Naive thymus-derived CD8-positive, alpha-beta T cell (primary cell): ENCODE measurements at regions not wholly inside any gene's neighbourhood (a gene's known extent, or its start where the extent isn't known, plus 50 kb on each side); places are given as distances from the start of the nearest gene placed in this dataset.

ENCODE experiments used
- ATAC-seq, 2 donors: fragments of 150-1000 bp; cut with Tn5 transposase in 1 of 2; sonication (Bioruptor Pico), chemical (Tn5 transposase) in 1 of 2; 1 replicate in 1 of 2; 2 replicates in 1 of 2; pipeline ENCODE4 v1.10.0; 2021; ENCODE audit warnings: mild to moderate bottlenecking in 2 of 2, moderate library complexity in 2 of 2
- POLR2A ChIA-PET: fragments of 350-600 bp; sonication (Branson Sonifier 250); formaldehyde crosslinking; loops from one replicate; lab custom pipeline; 2021; ENCODE audit warnings: antibody characterized with exemption; lab: Charles Lee
- DNase-seq, 10 donors: peaks; one replicate each; pipeline versions ENCODE4 v3.0.0 to v3.0.0-alpha.2; 2020 to 2022
- H3K27ac Mint-ChIP-seq, 10 donors: one replicate each; pipeline ENCODE4 v1.8.0; 2020 to 2022; ENCODE audit warnings: mild to moderate bottlenecking in 10 of 10, mixed read lengths in 10 of 10, moderate library complexity in 4 of 10, inconsistent platforms in 1 of 10
- H3K27me3 Mint-ChIP-seq, 5 donors: one replicate each; pipeline ENCODE4 v1.8.0; 2021 to 2022; ENCODE audit warnings: mixed read lengths in 5 of 5
- H3K36me3 Mint-ChIP-seq, 3 donors: one replicate each; pipeline ENCODE4 v1.8.0; 2020 to 2022; ENCODE audit warnings: mixed read lengths in 3 of 3, mild to moderate bottlenecking in 2 of 3, inconsistent platforms in 1 of 3
- H3K4me1 Mint-ChIP-seq, 4 donors: one replicate each; pipeline ENCODE4 v1.8.0; 2021 to 2022; ENCODE audit warnings: mixed read lengths in 4 of 4
- H3K4me3 Mint-ChIP-seq, 10 donors: one replicate each; pipeline ENCODE4 v1.8.0; 2020 to 2022; ENCODE audit warnings: mild to moderate bottlenecking in 10 of 10, mixed read lengths in 10 of 10, moderate library complexity in 6 of 10, inconsistent platforms in 1 of 10
- H3K9me3 Mint-ChIP-seq, 9 donors: one replicate each; pipeline ENCODE4 v1.8.0; 2020 to 2022; ENCODE audit warnings: mixed read lengths in 9 of 9, mild to moderate bottlenecking in 3 of 9, inconsistent platforms in 1 of 9, moderate library complexity in 1 of 9

- POLR2A ChIA-PET, result interaction anchor here (0.7 to 2.1 kb wide), 4 partner anchors 9 to 168 kb away, joined by 3 to 8 read pairs (median 6); no protein-coding TSS in a partner anchor
- DNase-seq, result no peak
- Mint-ChIP-seq H3K4me3 (no peak overlapping the region), H3K27ac (peak overlapping the region in 8 of 10 donors; percentile 7 to 94 (median 61)), H3K9me3 (no peaks in the 10 kb centered on the region), H3K27me3 (no peaks in the 10 kb centered on the region), H3K36me3 (no peaks in the 10 kb centered on the region), H3K4me1 (peaks cover 37 to 82% (median 64%) of the 10 kb centered on the region in 4 donors)
- ATAC-seq, result no peak
These were observed 77.5 kb upstream of the RIPOR2 start for GRCh38 chr6:25013246-25013645.

- no peaks in the 10 kb centered on the region for H3K9me3 Mint-ChIP-seq
- H3K27me3 Mint-ChIP-seq, result no peaks in the 10 kb centered on the region
- H3K36me3 Mint-ChIP-seq, result no peaks in the 10 kb centered on the region
- peak overlapping the region in 2 of 10 donors; percentile 4 to 70 for H3K4me3 Mint-ChIP-seq
- ATAC-seq (no peak), DNase-seq (no peak)
- POLR2A ChIA-PET, result interaction anchor here (0.6 to 2.1 kb wide), 7 partner anchors 13 to 171 kb away, joined by 3 to 14 read pairs (median 4); no protein-coding TSS in a partner anchor
- H3K27ac Mint-ChIP-seq, result peak overlapping the region; percentile 72 to 97 (median 92)
- H3K4me1 Mint-ChIP-seq, result peaks cover 28 to 71% (median 53%) of the 10 kb centered on the region in 4 donors
These were observed 78.6 kb upstream of the RIPOR2 start for GRCh38 chr6:25014369-25014768.

GRCh38 chr6:25014791-25015560 is 79.2 kb upstream of the RIPOR2 start:
- ATAC-seq (peak; percentile 87 to 90), DNase-seq (peak in 8 of 10 donors; percentile 36 to 87 (median 68))
- Mint-ChIP-seq H3K9me3 (no peaks in the 10 kb centered on the region), H3K4me1 (peaks cover 23 to 65% (median 47%) of the 10 kb centered on the region in 4 donors), H3K27ac (peak overlapping the region; percentile 72 to 97 (median 92)), H3K27me3 (no peaks in the 10 kb centered on the region), H3K4me3 (peak overlapping the region in 8 of 10 donors; percentile 10 to 70 (median 44)), H3K36me3 (no peaks in the 10 kb centered on the region)
- POLR2A ChIA-PET, result interaction anchor here (0.6 to 5.1 kb wide), 8 partner anchors 13 to 171 kb away, joined by 3 to 51 read pairs (median 5); no protein-coding TSS in a partner anchor

GRCh38 chr6:25016014-25016720 is 80.4 kb upstream of the RIPOR2 start:
- ATAC-seq, result no peak
- POLR2A ChIA-PET, result interaction anchor here (0.7 to 5.1 kb wide), 7 partner anchors 9 to 173 kb away, joined by 3 to 51 read pairs (median 7); partner anchors contain the start of gene RIPOR2
- Mint-ChIP-seq H3K4me1 (peaks cover 19 to 56% (median 39%) of the 10 kb centered on the region in 4 donors), H3K27me3 (no peaks in the 10 kb centered on the region), H3K4me3 (peak overlapping the region in 5 of 10 donors; percentile 13 to 43 (median 29)), H3K36me3 (no peaks in the 10 kb centered on the region), H3K9me3 (no peaks in the 10 kb centered on the region), H3K27ac (peak overlapping the region in 9 of 10 donors; percentile 61 to 93 (median 88))
- DNase-seq, result no peak

GRCh38 chr6:25017486-25017885 is 81.7 kb upstream of the RIPOR2 start:
- Mint-ChIP-seq H3K4me3 (peak overlapping the region in 9 of 10 donors; percentile 17 to 72 (median 46)), H3K4me1 (peaks cover 17 to 48% (median 37%) of the 10 kb centered on the region in 4 donors), H3K36me3 (no peaks in the 10 kb centered on the region), H3K27me3 (no peaks in the 10 kb centered on the region), H3K27ac (peak overlapping the region; percentile 84 to 96 (median 91)), H3K9me3 (no peaks in the 10 kb centered on the region)
- POLR2A ChIA-PET, result interaction anchor here (0.5 to 5.1 kb wide), 22 partner anchors 8 to 602 kb away, joined by 3 to 51 read pairs (median 4); partner anchors contain the start of gene RIPOR2
- ATAC-seq (no peak), DNase-seq (no peak)

GRCh38 chr6:25017932-25018567 is 82.3 kb upstream of the RIPOR2 start:
- POLR2A ChIA-PET, result interaction anchor here (0.5 to 5.1 kb wide), 24 partner anchors 9 to 602 kb away, joined by 3 to 51 read pairs (median 4); partner anchors contain the start of gene RIPOR2
- H3K9me3 Mint-ChIP-seq, result no peaks in the 10 kb centered on the region
- ATAC-seq, result peak; percentile 72 to 74

GRCh38 chr6:25018568-25018954 is 82.8 kb upstream of the RIPOR2 start:
- H3K27ac Mint-ChIP-seq, result peak overlapping the region in 1 of 10 donors; percentile 84
- no peak for DNase-seq
- POLR2A ChIA-PET, result interaction anchor here (0.7 to 5.1 kb wide), 14 partner anchors 9 to 175 kb away, joined by 3 to 51 read pairs (median 4); partner anchors contain the start of gene RIPOR2
- peaks cover 17 to 40% (median 33%) of the 10 kb centered on the region in 4 donors for H3K4me1 Mint-ChIP-seq
- ATAC-seq, result no peak
- no peaks in the 10 kb centered on the region for H3K9me3 Mint-ChIP-seq
- H3K27me3 Mint-ChIP-seq, result no peaks in the 10 kb centered on the region
- no peak overlapping the region for H3K4me3 Mint-ChIP-seq
- no peaks in the 10 kb centered on the region for H3K36me3 Mint-ChIP-seq

More at GRCh38 chr6:25017932-25018567, 82.3 kb upstream of the RIPOR2 start:
- Mint-ChIP-seq H3K27me3 (no peaks in the 10 kb centered on the region), H3K4me3 (peak overlapping the region in 7 of 10 donors; percentile 23 to 72 (median 46)), H3K36me3 (no peaks in the 10 kb centered on the region), H3K4me1 (peaks cover 17 to 43% (median 35%) of the 10 kb centered on the region in 4 donors), H3K27ac (peak overlapping the region; percentile 84 to 96 (median 91))
- DNase-seq, result peak; percentile 59 to 92 (median 78)

GRCh38 chr6:25022140-25022553 is 86.4 kb upstream of the RIPOR2 start:
- H3K27ac Mint-ChIP-seq, result no peak overlapping the region
- POLR2A ChIA-PET, result interaction anchor here (0.7 kb wide), 2 partner anchors 32 to 243 kb away, joined by 3 to 8 read pairs; no protein-coding TSS in a partner anchor
- no peaks in the 10 kb centered on the region for H3K36me3 Mint-ChIP-seq
- H3K4me1 Mint-ChIP-seq, result peaks cover 13 to 34% (median 31%) of the 10 kb centered on the region in 4 donors
- no peaks in the 10 kb centered on the region for H3K27me3 Mint-ChIP-seq
- no peak overlapping the region for H3K4me3 Mint-ChIP-seq
- no peaks in the 10 kb centered on the region for H3K9me3 Mint-ChIP-seq
- DNase-seq, result no peak
- no peak for ATAC-seq

- ATAC-seq (no peak), DNase-seq (no peak)
- H3K36me3 Mint-ChIP-seq, result no peaks in the 10 kb centered on the region
- H3K4me3 Mint-ChIP-seq, result no peak overlapping the region
- no peaks in the 10 kb centered on the region for H3K9me3 Mint-ChIP-seq
- H3K27me3 Mint-ChIP-seq, result no peaks in the 10 kb centered on the region
- POLR2A ChIA-PET, result interaction anchor here (0.6 kb wide), 1 partner anchor 1349 kb away, joined by 8 read pairs; no protein-coding TSS in a partner anchor
- peaks cover 10 to 30% (median 29%) of the 10 kb centered on the region in 4 donors for H3K4me1 Mint-ChIP-seq
- no peak overlapping the region for H3K27ac Mint-ChIP-seq
These were observed 88.0 kb upstream of the RIPOR2 start for GRCh38 chr6:25023781-25024180.

- H3K27me3 Mint-ChIP-seq, result no peaks in the 10 kb centered on the region
- DNase-seq (no peak), ATAC-seq (no peak)
- no peaks in the 10 kb centered on the region for H3K9me3 Mint-ChIP-seq
- H3K27ac Mint-ChIP-seq, result peak overlapping the region in 4 of 10 donors; percentile 8 to 49 (median 34)
- POLR2A ChIA-PET, result interaction anchor here (0.9 to 4.0 kb wide), 2 partner anchors 11 to 179 kb away, joined by 3 to 19 read pairs; no protein-coding TSS in a partner anchor
- no peak overlapping the region for H3K4me3 Mint-ChIP-seq
- no peaks in the 10 kb centered on the region for H3K36me3 Mint-ChIP-seq
- H3K4me1 Mint-ChIP-seq, result peaks cover 11 to 35% (median 31%) of the 10 kb centered on the region in 4 donors
These were observed 89.1 kb upstream of the RIPOR2 start for GRCh38 chr6:25024821-25025220.

GRCh38 chr6:25025248-25025918 is 89.6 kb upstream of the RIPOR2 start:
- POLR2A ChIA-PET, result interaction anchor here (0.7 to 4.0 kb wide), 7 partner anchors 10 to 215 kb away, joined by 3 to 19 read pairs (median 3); no protein-coding TSS in a partner anchor
- DNase-seq (no peak), ATAC-seq (no peak)
- H3K27me3 Mint-ChIP-seq, result no peaks in the 10 kb centered on the region
- peaks cover 11 to 39% (median 31%) of the 10 kb centered on the region in 4 donors for H3K4me1 Mint-ChIP-seq
- H3K27ac Mint-ChIP-seq, result peak overlapping the region in 7 of 10 donors; percentile 19 to 60 (median 39)
- no peaks in the 10 kb centered on the region for H3K9me3 Mint-ChIP-seq
- peak overlapping the region in 2 of 10 donors; percentile 7 to 20 for H3K4me3 Mint-ChIP-seq
- H3K36me3 Mint-ChIP-seq, result no peaks in the 10 kb centered on the region
